CD14-positive monocyte (primary cell): ENCODE measurements at regions not wholly inside any gene's neighbourhood (a gene's known extent, or its start where the extent isn't known, plus 50 kb on each side); places are given as distances from the start of the nearest gene placed in this dataset.

ENCODE experiments used
- DNase-seq, 3 donors: peaks; one replicate each; pipeline ENCODE4 v3.0.0-alpha.2; 2011 to 2022
- H2AFZ ChIP-seq: 2 replicates; pipeline ENCODE4 v1.6.0; 2012; ENCODE audit warnings: mild to moderate bottlenecking, low read depth, low read length, inconsistent platforms; ENCODE audit not compliant: insufficient read depth, poor library complexity, severe bottlenecking
- H3K27ac ChIP-seq, 2 donors: 1 replicate in 1 of 2; 2 replicates in 1 of 2; pipeline ENCODE4 v1.5.1; 2012 to 2013; ENCODE audit warnings: low read length in 2 of 2, control low read depth in 1 of 2, inconsistent platforms in 1 of 2, low read depth in 1 of 2, mild to moderate bottlenecking in 1 of 2
- H3K27me3 ChIP-seq, 2 donors: one replicate each; pipeline versions ENCODE4 v1.6.0 to v1.6.1; 2011 to 2013; ENCODE audit warnings: low read length in 2 of 2; ENCODE audit not compliant: control insufficient read depth in 2 of 2, insufficient read depth in 2 of 2
- H3K36me3 ChIP-seq, 2 donors: replicated peaks in 1 of 2; 1 replicate in 1 of 2; 2 replicates in 1 of 2; pipeline versions ENCODE4 v1.5.1 to v1.6.1; 2012 to 2013; ENCODE audit warnings: low read length in 2 of 2, control low read depth in 1 of 2, inconsistent platforms in 1 of 2, mild to moderate bottlenecking in 1 of 2; ENCODE audit not compliant: insufficient read depth in 2 of 2, control insufficient read depth in 1 of 2
- H3K4me1 ChIP-seq, 2 donors: 1 replicate in 1 of 2; 2 replicates in 1 of 2; pipeline versions ENCODE4 v1.5.1 to v1.6.1; 2012 to 2013; ENCODE audit warnings: low read length in 2 of 2, control low read depth in 1 of 2, inconsistent platforms in 1 of 2, mild to moderate bottlenecking in 1 of 2, moderate library complexity in 1 of 2; ENCODE audit not compliant: insufficient read depth in 2 of 2, control insufficient read depth in 1 of 2
- H3K4me2 ChIP-seq: replicated peaks from 2 replicates; pipeline ENCODE3; 2012; ENCODE audit warnings: low read length, moderate library complexity, mild to moderate bottlenecking; ENCODE audit not compliant: poor library complexity, severe bottlenecking; ENCODE audit errors: extremely low read depth
- H3K4me3 ChIP-seq, 3 experiments: fragments of 200-600 bp in 1 of 3; sonication (generic) in 1 of 3; replicated peaks in 1 of 3; 1 replicate in 2 of 3; 2 replicates in 1 of 3; pipeline ENCODE4 v1.5.1; 2011 to 2013; ENCODE audit warnings: low read length in 3 of 3, mild to moderate bottlenecking in 3 of 3, control low read depth in 2 of 3, low read depth in 2 of 3, inconsistent platforms in 1 of 3, moderate library complexity in 1 of 3
- H3K79me2 ChIP-seq: 2 replicates; pipeline ENCODE4 v1.6.0; 2012; ENCODE audit warnings: mild to moderate bottlenecking, control low read depth, inconsistent platforms, low read length, moderate library complexity; ENCODE audit not compliant: insufficient read depth
- H3K9ac ChIP-seq: 2 replicates; pipeline ENCODE4 v1.6.0; 2017; ENCODE audit warnings: low read length, mild to moderate bottlenecking; ENCODE audit not compliant: insufficient read depth, poor library complexity, severe bottlenecking
- H3K9me3 ChIP-seq, 2 donors: replicated peaks in 1 of 2; 1 replicate in 1 of 2; 2 replicates in 1 of 2; pipeline versions ENCODE4 v1.5.1 to v1.6.1; 2012 to 2013; ENCODE audit warnings: low read length in 2 of 2, control low read depth in 1 of 2; ENCODE audit not compliant: control insufficient read depth in 1 of 2, insufficient read depth in 1 of 2
- H4K20me1 ChIP-seq: 2 replicates; pipeline ENCODE4 v1.6.0; 2012; ENCODE audit warnings: mild to moderate bottlenecking, low read length, control low read depth, moderate library complexity; ENCODE audit not compliant: insufficient read depth
- H3K27ac Mint-ChIP-seq, 7 donors: one replicate each; pipeline ENCODE4 v1.8.0; 2020; ENCODE audit warnings: mild to moderate bottlenecking in 7 of 7, mixed read lengths in 7 of 7, moderate library complexity in 6 of 7, inconsistent platforms in 2 of 7
- H3K27me3 Mint-ChIP-seq, 3 donors: one replicate each; pipeline ENCODE4 v1.8.0; 2021 to 2022; ENCODE audit warnings: low read depth in 3 of 3, mild to moderate bottlenecking in 3 of 3, mixed read lengths in 3 of 3, moderate library complexity in 3 of 3, inconsistent platforms in 1 of 3
- H3K36me3 Mint-ChIP-seq, 2 donors: one replicate each; pipeline ENCODE4 v1.8.0; 2020; ENCODE audit warnings: mixed read lengths in 2 of 2, inconsistent platforms in 1 of 2, mild to moderate bottlenecking in 1 of 2
- H3K4me1 Mint-ChIP-seq: one replicate; pipeline ENCODE4 v1.8.0; 2020; ENCODE audit warnings: mild to moderate bottlenecking, mixed read lengths
- H3K4me3 Mint-ChIP-seq, 2 donors: one replicate each; pipeline ENCODE4 v1.8.0; 2020; ENCODE audit warnings: mild to moderate bottlenecking in 2 of 2, mixed read lengths in 2 of 2, moderate library complexity in 1 of 2
- H3K9me3 Mint-ChIP-seq, 7 donors: one replicate each; pipeline ENCODE4 v1.8.0; 2020 to 2022; ENCODE audit warnings: mixed read lengths in 7 of 7, mild to moderate bottlenecking in 6 of 7, moderate library complexity in 6 of 7, inconsistent platforms in 2 of 7
- WGBS: methylation state at CpG from one replicate; pipeline ENCODE4 v1.1.5; 2013; ENCODE audit warnings: missing lambda C conversion rate; ENCODE audit not compliant: insufficient coverage; 5-methylcytosine and 5-hydroxymethylcytosine counted together
- intact Hi-C, 2 donors: fragments of 100-400 bp; cut with micrococcal nuclease; formaldehyde crosslinking; loops; one replicate each; pipeline versions ENCODE4 v1.15.0 to v1.15.1; 2023
- TF ChIP-seq, protein P1 (sequence below): fragments of 200-600 bp; IDR thresholded peaks from one replicate; pipeline ENCODE4 v1.8.0; 2022; ENCODE audit warnings: antibody characterized with exemption, mild to moderate bottlenecking

DNA sequence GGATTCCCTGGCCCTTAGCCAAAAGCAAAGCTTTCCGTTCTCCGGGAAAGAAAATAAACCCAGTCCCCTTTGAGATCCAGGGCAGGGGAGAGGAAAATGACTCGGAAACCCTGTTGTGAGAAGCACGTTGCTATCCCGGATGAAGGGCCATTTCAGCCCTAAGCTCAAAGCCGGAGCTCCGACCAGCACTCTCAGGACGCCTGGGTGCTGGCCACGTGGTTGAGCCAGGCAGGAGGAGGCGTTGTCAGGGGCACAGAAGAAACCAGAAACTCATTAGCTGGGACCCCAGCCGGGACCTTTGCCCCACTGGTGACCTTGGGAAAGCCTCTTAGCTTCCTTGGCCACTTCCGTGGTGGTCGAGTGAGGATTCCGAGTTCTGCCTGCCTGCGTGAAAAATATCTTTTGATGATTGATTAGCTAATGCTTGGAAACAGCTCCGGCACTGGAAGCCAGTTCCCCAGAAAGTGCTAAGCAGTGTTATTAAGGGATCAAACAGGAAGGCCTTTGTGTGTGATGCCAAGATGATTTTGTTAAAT lies 57.6 kb upstream of the FZD10 start:
- Histone ChIP-seq H3K9ac (no peak overlapping the region), H3K36me3 (no peaks in the 10 kb centered on the region), H3K4me2 (no peak overlapping the region), H4K20me1 (no peaks in the 10 kb centered on the region), H3K4me1 (no peaks in the 10 kb centered on the region), H2AFZ (no peak overlapping the region), H3K9me3 (peaks cover 3 to 6% of the 10 kb centered on the region in 2 donors), H3K4me3 (no peak overlapping the region), H3K79me2 (no peaks in the 10 kb centered on the region), H3K27me3 (peaks cover 0 to 3% of the 10 kb centered on the region in 2 donors), H3K27ac (no peak overlapping the region)
- no peak overlapping the region for H3K27ac Mint-ChIP-seq
- H3K27me3 Mint-ChIP-seq: peaks cover 0 to 14% (median 11%) of the 10 kb centered on the region in 3 donors
- no peaks in the 10 kb centered on the region for H3K4me1 Mint-ChIP-seq
- H3K4me3 Mint-ChIP-seq: peak overlapping the region in 1 of 2 donors; percentile 9
- DNase-seq: no peak
- 2% methylated on average over 14 of the region's 16 CpGs for WGBS
- H3K36me3 Mint-ChIP-seq: no peaks in the 10 kb centered on the region
- TF ChIP-seq, protein P1, sequence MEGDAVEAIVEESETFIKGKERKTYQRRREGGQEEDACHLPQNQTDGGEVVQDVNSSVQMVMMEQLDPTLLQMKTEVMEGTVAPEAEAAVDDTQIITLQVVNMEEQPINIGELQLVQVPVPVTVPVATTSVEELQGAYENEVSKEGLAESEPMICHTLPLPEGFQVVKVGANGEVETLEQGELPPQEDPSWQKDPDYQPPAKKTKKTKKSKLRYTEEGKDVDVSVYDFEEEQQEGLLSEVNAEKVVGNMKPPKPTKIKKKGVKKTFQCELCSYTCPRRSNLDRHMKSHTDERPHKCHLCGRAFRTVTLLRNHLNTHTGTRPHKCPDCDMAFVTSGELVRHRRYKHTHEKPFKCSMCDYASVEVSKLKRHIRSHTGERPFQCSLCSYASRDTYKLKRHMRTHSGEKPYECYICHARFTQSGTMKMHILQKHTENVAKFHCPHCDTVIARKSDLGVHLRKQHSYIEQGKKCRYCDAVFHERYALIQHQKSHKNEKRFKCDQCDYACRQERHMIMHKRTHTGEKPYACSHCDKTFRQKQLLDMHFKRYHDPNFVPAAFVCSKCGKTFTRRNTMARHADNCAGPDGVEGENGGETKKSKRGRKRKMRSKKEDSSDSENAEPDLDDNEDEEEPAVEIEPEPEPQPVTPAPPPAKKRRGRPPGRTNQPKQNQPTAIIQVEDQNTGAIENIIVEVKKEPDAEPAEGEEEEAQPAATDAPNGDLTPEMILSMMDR: no peak
- intact Hi-C loops: no loop called here
- peaks cover 0 to 18% (median 4%) of the 10 kb centered on the region in 7 donors for H3K9me3 Mint-ChIP-seq

DNA sequence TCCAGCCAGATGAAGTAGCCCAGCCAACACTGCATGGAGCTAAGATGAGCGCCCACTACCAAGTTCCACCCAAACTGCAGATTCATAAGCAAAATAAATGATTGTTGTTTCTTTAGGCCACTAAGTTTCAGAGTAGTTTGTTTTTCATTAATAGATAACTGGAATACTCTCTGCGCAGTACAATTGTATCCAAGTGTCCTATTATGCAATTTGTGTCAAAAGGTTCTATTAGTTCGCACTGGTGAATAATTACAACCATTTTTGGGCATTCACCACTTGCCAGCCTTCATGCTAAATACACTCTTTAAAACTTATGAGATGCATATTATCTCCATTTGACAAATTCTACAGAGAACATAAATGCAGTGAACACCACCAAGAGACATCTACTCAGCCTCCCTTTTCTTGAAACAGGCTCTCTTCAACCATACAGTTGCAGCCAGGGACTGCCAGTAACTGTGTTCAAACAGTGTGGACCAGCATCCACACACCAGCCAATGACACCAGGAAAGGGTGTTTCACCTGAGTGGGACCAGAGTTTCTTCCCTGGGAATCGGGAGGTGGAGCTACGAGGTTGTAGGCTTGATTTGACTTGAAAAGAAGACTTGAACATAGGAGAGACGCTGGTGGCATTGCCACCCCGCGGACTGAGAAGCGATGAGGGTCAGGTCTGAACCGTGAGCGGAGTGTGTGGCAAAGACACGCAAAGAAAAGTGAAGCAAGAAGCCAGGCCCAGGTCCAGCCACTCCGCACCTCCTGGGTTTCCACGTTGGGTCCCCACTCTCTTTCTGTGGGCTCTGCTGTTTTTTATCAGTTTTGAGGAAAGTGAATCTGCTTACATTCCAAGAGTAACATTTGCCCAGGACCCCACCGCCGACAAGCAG lies 53.0 kb upstream of the FZD10 start:
- no peak overlapping the region for H3K4me3 Mint-ChIP-seq
- H3K27me3 Mint-ChIP-seq: peaks cover 3 to 12% (median 11%) of the 10 kb centered on the region in 3 donors
- no peaks in the 10 kb centered on the region for H3K4me1 Mint-ChIP-seq
- H3K27ac Mint-ChIP-seq: no peak overlapping the region
- TF ChIP-seq, protein P1: no peak
- Histone ChIP-seq H3K79me2 (no peaks in the 10 kb centered on the region), H3K36me3 (no peaks in the 10 kb centered on the region), H3K27ac (no peak overlapping the region), H3K9ac (no peak overlapping the region), H3K27me3 (peaks cover 0 to 3% of the 10 kb centered on the region in 2 donors), H3K4me2 (no peak overlapping the region), H3K4me1 (no peaks in the 10 kb centered on the region), H4K20me1 (no peaks in the 10 kb centered on the region), H3K9me3 (peaks cover 5 to 6% of the 10 kb centered on the region in 2 donors), H3K4me3 (no peak overlapping the region), H2AFZ (no peak overlapping the region)
- intact Hi-C loops: no loop called here
- 86% methylated on average over 11 of the region's 16 CpGs for whole genome bisulfite sequencing
- H3K36me3 Mint-ChIP-seq: no peaks in the 10 kb centered on the region
- no peak for DNase-seq
- H3K9me3 Mint-ChIP-seq: peaks cover 0 to 12% (median 4%) of the 10 kb centered on the region in 7 donors
